Stimulated activated CD8-positive, alpha-beta memory T cell treated with anti-CD3 and anti-CD28 coated beads, Interleukin-7, amount 100 ng/mL, for 1 hour (primary cell): ENCODE measurements at regions not wholly inside any gene's neighbourhood (a gene's known extent, or its start where the extent isn't known, plus 50 kb on each side); places are given as distances from the start of the nearest gene placed in this dataset.

Experiments
- DNase-seq, 2 donors: peaks; one replicate each; pipeline ENCODE4 v3.0.0-alpha.2; 2020; ENCODE audit warnings: low read depth in 2 of 2

- DNase-seq = no peak
These were observed 606.5 kb upstream of the PFKP start for GRCh38 chr10:2460812-2461211.

- DNase-seq = no peak
These were observed 607.6 kb upstream of the PFKP start for GRCh38 chr10:2459713-2460112.

GRCh38 chr10:2456834-2457233 is 610.5 kb upstream of the PFKP start:
- DNase-seq = no peak

GRCh38 chr10:2445370-2445769 is 622.0 kb upstream of the PFKP start:
- no peak for DNase-seq

GRCh38 chr10:2439983-2440382 is 627.4 kb upstream of the PFKP start:
- no peak for DNase-seq

DNA sequence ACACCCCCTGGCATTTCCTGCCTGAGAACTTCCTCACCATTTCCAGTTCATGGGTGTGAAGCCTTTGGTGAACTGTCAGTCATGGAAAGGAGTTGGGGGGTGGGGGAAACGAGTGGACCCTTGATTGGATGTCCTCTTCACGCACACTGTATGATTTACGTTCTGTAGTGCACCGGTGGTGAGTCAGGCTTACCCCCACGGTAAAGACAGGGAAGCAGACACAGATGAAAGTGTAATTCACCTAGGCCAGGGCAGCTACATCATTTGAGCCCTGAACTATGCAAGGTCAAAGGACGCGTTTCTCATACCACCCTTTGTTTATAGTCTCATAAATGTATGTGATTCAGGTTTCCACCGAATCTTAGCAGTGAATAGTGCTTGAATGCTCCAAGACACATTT is 628.3 kb upstream of the PFKP start:
- DNase-seq = no peak

GRCh38 chr10:2438248-2438939 is 629.0 kb upstream of the PFKP start:
- no peak for DNase-seq

GRCh38 chr10:2436933-2437332 is 630.4 kb upstream of the PFKP start:
- no peak for DNase-seq

GRCh38 chr10:2431961-2432360 is 635.4 kb upstream of the PFKP start:
- no peak for DNase-seq

DNA sequence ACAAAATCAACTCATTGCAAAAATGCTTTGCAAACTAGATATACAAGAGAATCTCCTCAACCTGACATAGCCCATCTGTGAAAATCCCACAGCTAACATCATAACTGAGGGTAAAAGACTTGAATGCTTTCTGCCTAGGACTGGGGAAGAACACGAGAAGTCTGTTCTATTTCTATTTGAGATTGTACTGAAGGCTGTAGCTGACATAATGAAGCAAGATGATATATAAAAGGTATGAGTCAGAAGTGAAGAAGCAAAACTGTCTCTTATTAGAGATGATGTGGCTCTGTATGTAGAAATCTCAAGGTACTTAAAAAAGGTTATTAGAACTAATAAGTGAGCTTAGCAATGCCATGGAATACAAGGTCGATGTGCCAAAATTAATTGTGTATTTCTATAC is 639.9 kb upstream of the PFKP start:
- no peak for DNase-seq

GRCh38 chr10:2425320-2425719 is 642.0 kb upstream of the PFKP start:
- no peak for DNase-seq

GRCh38 chr10:2414562-2414961 is 652.8 kb upstream of the PFKP start:
- no peak for DNase-seq

GRCh38 chr10:2414039-2414438 is 653.3 kb upstream of the PFKP start:
- no peak for DNase-seq

GRCh38 chr10:2410049-2410448 is 657.3 kb upstream of the PFKP start:
- no peak for DNase-seq

DNA sequence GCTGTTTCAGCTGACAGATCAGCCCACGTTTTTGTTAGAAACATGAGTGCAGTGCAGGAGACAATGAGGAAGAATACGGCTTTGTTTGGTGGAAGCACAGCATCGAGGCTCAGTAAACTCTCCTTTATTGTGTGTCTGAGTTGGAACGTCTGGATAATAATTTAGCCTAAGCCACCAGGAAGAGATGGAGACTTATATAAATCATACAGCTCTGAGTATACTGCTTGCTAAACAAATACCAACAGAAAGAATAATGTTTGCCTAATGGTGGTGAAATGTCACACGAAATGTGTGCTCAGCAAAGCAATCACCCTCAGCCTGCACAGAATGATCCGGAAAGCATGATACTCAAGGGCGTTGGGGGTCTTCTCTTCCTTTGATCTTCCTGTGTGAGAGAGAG is 664.1 kb upstream of the ADARB2 start:
- DNase-seq = no peak

DNA sequence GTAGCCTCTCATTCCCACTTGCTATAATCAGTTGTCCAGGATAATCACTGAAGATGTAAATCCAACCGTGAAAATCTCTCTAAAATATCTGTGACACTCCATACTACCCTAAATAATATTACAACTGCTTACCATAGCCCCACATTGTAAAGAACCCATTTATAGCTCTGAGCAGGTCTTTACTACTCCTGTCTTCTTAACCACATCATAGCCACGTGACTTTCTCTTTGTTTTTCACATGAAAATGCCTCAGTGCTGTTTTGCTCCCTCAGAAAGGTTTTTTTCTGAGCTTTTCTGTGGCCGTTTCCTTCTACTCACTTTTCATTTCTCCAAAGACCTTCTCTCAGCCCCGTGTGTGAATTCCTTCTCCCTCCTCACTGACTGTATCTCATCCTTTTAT is 662.2 kb upstream of the ADARB2 start:
- DNase-seq = no peak

DNA sequence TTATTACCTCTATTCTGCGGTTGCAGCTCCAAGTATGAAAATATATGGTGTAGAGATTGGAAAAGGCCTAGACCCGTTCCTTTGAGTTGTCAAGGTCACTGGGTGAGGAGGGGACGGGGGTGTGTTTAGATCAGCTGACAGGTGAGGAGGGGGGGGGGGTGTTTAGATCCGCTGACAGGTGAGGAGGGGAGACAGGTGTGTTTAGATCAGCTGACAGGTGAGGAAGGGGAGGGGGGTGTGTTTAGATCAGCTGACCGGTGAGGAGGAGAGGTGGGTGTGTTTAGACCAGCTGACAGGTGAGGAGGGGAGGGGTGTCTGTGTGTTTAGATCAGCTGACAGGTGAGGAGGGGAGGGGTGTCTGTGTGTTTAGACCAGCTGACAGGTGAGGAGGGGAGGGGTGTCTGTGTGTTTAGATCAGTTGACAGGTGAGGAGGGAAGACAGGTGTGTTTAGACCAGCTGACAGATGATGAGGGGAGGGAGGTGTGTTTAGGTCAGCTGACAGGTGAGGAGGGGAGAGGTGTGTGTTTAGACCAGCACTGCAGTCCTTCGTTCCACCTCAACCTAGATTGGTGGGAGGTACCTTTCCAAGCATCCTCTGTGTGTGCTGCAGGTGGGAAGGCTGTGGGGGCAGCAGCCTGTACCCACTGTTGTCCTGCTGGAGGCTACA is 655.0 kb upstream of the ADARB2 start:
- no peak for DNase-seq

- DNase-seq = no peak
These were observed 650.3 kb upstream of the ADARB2 start for GRCh38 chr10:2387672-2388071.

DNA sequence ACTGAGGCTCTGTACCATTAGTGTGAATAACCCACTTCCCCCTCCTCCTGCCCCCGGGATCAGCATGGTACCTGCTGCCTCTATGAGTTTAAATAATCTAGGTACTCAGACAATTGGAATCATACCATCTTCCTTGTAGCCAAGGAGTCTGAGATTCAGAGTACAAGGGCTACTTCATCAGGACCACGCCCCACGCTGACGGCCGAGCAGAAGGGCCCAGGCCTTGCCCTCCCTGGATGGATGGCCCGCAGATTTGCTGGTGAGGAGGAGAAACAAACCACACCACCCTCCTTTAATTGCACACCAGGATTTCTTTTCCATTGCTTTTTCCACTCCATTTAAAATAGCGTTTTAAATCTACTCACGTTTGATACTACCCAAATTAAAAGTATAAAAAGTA is 649.9 kb upstream of the ADARB2 start:
- DNase-seq = no peak

DNA sequence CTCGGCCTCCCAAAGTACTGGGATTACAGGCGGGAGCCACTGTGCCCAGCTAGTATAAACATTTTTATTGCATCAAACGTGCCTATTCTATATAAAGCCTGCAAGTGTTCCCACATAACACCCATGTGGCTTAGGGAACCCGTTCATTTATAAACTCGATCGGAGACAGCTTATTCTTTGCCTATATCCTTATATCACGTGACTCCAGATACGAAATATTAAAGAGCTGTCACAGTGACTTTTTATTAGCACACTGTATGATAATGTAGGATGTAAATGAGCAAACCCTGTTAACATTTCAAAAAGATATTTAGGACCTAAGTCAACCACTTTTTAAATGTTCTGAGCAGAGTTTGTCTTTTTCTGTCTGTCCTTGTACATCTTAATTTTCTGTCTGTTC is 642.9 kb upstream of the ADARB2 start:
- DNase-seq = no peak

DNA sequence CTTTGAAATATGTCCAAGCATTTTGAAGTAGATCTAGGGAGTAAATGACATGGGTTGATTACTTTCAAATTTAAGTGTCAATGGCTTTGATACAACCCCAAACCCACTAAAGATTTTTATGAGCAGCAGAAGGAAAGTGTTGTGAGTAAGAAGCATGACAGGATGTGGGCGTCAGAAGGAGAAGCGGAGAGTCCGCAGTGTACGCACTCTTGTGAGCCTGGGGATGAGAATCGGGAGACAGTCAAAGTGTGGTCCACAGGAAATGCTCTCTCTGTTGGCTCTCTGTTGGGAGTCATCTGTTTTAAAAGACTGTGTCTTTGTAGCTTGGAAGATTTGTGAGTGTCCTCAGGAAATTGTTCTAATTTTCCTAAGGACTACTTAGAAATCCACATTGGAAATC is 629.8 kb upstream of the ADARB2 start:
- DNase-seq = no peak

GRCh38 chr10:2366264-2366931 is 629.1 kb upstream of the ADARB2 start:
- DNase-seq = no peak

GRCh38 chr10:2362331-2362730 is 625.0 kb upstream of the ADARB2 start:
- no peak for DNase-seq
